NOMO-1 (cell line): ENCODE measurements at regions not wholly inside any gene's neighbourhood (a gene's known extent, or its start where the extent isn't known, plus 50 kb on each side); places are given as distances from the start of the nearest gene placed in this dataset.
A peak's percentile ranks its signal among the peaks of the same experiment; 100 is the strongest.

Source experiments
- DNase-seq, 2 experiments: peaks; one replicate each; lab custom pipeline; 2025; ENCODE audit not compliant: unreplicated experiment in 2 of 2; lab: John Stamatoyannopoulos, UW

- DNase-seq = peak in 1 of 2 experiments; percentile 28
These were observed 159.7 kb upstream of the CDH12 start for GRCh38 chr5:23012842-23013241.

GRCh38 chr5:23007762-23008161 lies 154.6 kb upstream of the CDH12 start:
- DNase-seq = no peak

GRCh38 chr5:23007236-23007635 lies 154.1 kb upstream of the CDH12 start:
- DNase-seq = no peak

GRCh38 chr5:23001120-23001519 lies 148.0 kb upstream of the CDH12 start:
- no peak for DNase-seq

- DNase-seq = no peak
These were observed 145.6 kb upstream of the CDH12 start for GRCh38 chr5:22998774-22999173.

GRCh38 chr5:22998362-22998761 lies 145.2 kb upstream of the CDH12 start:
- DNase-seq = peak in 1 of 2 experiments; percentile 26

- no peak for DNase-seq
These were observed 135.8 kb upstream of the CDH12 start for GRCh38 chr5:22988937-22989336.

GRCh38 chr5:22986281-22986680 lies 133.1 kb upstream of the CDH12 start:
- no peak for DNase-seq

GRCh38 chr5:22985446-22985845 lies 132.3 kb upstream of the CDH12 start:
- no peak for DNase-seq

- no peak for DNase-seq
These were observed 117.9 kb upstream of the CDH12 start for GRCh38 chr5:22970956-22971618.

GRCh38 chr5:22970491-22970890 lies 117.3 kb upstream of the CDH12 start:
- no peak for DNase-seq

GRCh38 chr5:22968386-22968785 lies 115.2 kb upstream of the CDH12 start:
- no peak for DNase-seq

GRCh38 chr5:22965960-22966359 lies 112.8 kb upstream of the CDH12 start:
- DNase-seq = no peak

GRCh38 chr5:22964632-22965031 lies 111.5 kb upstream of the CDH12 start:
- DNase-seq = no peak

- no peak for DNase-seq
These were observed 105.5 kb upstream of the CDH12 start for GRCh38 chr5:22958462-22959262.

- no peak for DNase-seq
These were observed 94.8 kb upstream of the CDH12 start for GRCh38 chr5:22947921-22948320.

GRCh38 chr5:22938362-22938761 lies 85.2 kb upstream of the CDH12 start:
- DNase-seq = no peak

GRCh38 chr5:22928821-22929482 lies 75.8 kb upstream of the CDH12 start:
- no peak for DNase-seq

GRCh38 chr5:22926574-22926973 lies 73.4 kb upstream of the CDH12 start:
- DNase-seq = no peak

- no peak for DNase-seq
These were observed 65.4 kb upstream of the CDH12 start for GRCh38 chr5:22918511-22918910.

GRCh38 chr5:22916393-22916792 lies 63.2 kb upstream of the CDH12 start:
- no peak for DNase-seq

GRCh38 chr5:22911019-22911418 lies 57.9 kb upstream of the CDH12 start:
- no peak for DNase-seq
